ENCODE measurements at regions not wholly inside any gene's neighbourhood (a gene's known extent, or its start where the extent isn't known, plus 50 kb on each side); places are given as distances from the start of the nearest gene placed in this dataset.

GRCh38 chr7:69464035-69464434, 134.2 kb upstream of the AUTS2 start:
- no peak for DNase-seq (ENCODE audit: low read depth, low spot score)
- POLR2A ChIA-PET: no interaction called here
- H3K4me3 ChIP-seq (ENCODE audit: low read depth, low read length): no peak overlapping the region
- CTCF ChIA-PET: no interaction called here
- no peak for TF ChIP-seq CTCF (IDR thresholded peaks at IDR 0.05; ENCODE audit: insufficient read depth, low read length, missing control alignments)

GRCh38 chr7:69465262-69465661, 133.0 kb upstream of the AUTS2 start:
- no peak for DNase-seq (ENCODE audit: low read depth, low spot score)
- ChIA-PET CTCF (no interaction called here), POLR2A (no interaction called here)
- no peak for TF ChIP-seq CTCF (IDR thresholded peaks at IDR 0.05; ENCODE audit: insufficient read depth, low read length, missing control alignments)
- no peak overlapping the region for H3K4me3 ChIP-seq (ENCODE audit: low read depth, low read length)

GRCh38 chr7:69467826-69468225, 130.4 kb upstream of the AUTS2 start:
- no peak overlapping the region for H3K4me3 ChIP-seq (ENCODE audit: low read depth, low read length)
- CTCF ChIA-PET: interaction anchor here (0.5 kb wide), 1 partner anchor 1336 kb away, joined by 4 read pairs; no protein-coding TSS in a partner anchor
- no peak for TF ChIP-seq CTCF (IDR thresholded peaks at IDR 0.05; ENCODE audit: insufficient read depth, low read length, missing control alignments)
- DNase-seq (ENCODE audit: low read depth, low spot score): no peak
- POLR2A ChIA-PET: no interaction called here

GRCh38 chr7:69476416-69476815, 121.9 kb upstream of the AUTS2 start:
- CTCF ChIA-PET: no interaction called here
- TF ChIP-seq CTCF (IDR thresholded peaks at IDR 0.05; ENCODE audit: insufficient read depth, low read length, missing control alignments): no peak
- POLR2A ChIA-PET: no interaction called here
- peak; percentile 31 for DNase-seq (ENCODE audit: low read depth, low spot score)
- no peak overlapping the region for H3K4me3 ChIP-seq (ENCODE audit: low read depth, low read length)

- TF ChIP-seq CTCF (IDR thresholded peaks at IDR 0.05; ENCODE audit: insufficient read depth, low read length, missing control alignments): no peak
- CTCF ChIA-PET: no interaction called here
- POLR2A ChIA-PET: interaction anchor here (0.6 kb wide), 1 partner anchor 269 kb away, joined by 3 read pairs; no protein-coding TSS in a partner anchor
- H3K4me3 ChIP-seq (ENCODE audit: low read depth, low read length): no peak overlapping the region
- DNase-seq (ENCODE audit: low read depth, low spot score): no peak
Measured at GRCh38 chr7:69482676-69483075, 115.6 kb upstream of the AUTS2 start.

GRCh38 chr7:69489533-69489932, 108.7 kb upstream of the AUTS2 start:
- ChIA-PET CTCF (no interaction called here), POLR2A (no interaction called here)
- no peak for TF ChIP-seq CTCF (IDR thresholded peaks at IDR 0.05; ENCODE audit: insufficient read depth, low read length, missing control alignments)
- no peak overlapping the region for H3K4me3 ChIP-seq (ENCODE audit: low read depth, low read length)
- no peak for DNase-seq (ENCODE audit: low read depth, low spot score)
